ENCODE measurements at regions not wholly inside any gene's neighbourhood (a gene's known extent, or its start where the extent isn't known, plus 50 kb on each side); places are given as distances from the start of the nearest gene placed in this dataset.

- H3K4me1 ChIP-seq (replicated peaks in 1 of 4; ENCODE audit: control insufficient read depth in 3 of 4, insufficient read depth in 4 of 4, low read length in 3 of 4): no peaks in the 10 kb centered on the region
- CTCF ChIA-PET (ENCODE audit: partially characterized antibody): interaction anchor here (0.7 to 1.0 kb wide), 3 partner anchors 14 to 334 kb away, joined by 3 read pairs; no protein-coding TSS in a partner anchor
- FAIRE-seq (no peak), DNase-seq (ENCODE audit: low read depth in 1 of 2, low spot score in 2 of 2) (no peak)
- no peak overlapping the region for H3K4ac ChIP-seq (replicated peaks; ENCODE audit: insufficient read length, low read depth, low read length)
- no peak overlapping the region for H2BK120ac ChIP-seq (replicated peaks; ENCODE audit: low read depth, low read length)
- H3K14ac ChIP-seq (ENCODE audit: insufficient read length): no peak overlapping the region
- no peak overlapping the region for H3K56ac ChIP-seq (replicated peaks; ENCODE audit: insufficient read length, low read depth, low read length)
- no peak overlapping the region for H3K9ac ChIP-seq (replicated peaks in 1 of 4; ENCODE audit: extremely low read depth in 1 of 4, low read depth in 3 of 4, low read length in 3 of 4)
- no peak overlapping the region for H2AFZ ChIP-seq (ENCODE audit: low read length)
- no peaks in the 10 kb centered on the region for H3K79me1 ChIP-seq (ENCODE audit: low read depth, low read length)
- H4K20me1 ChIP-seq (replicated peaks in 1 of 2; ENCODE audit: control insufficient read depth in 1 of 2, insufficient read depth in 2 of 2, low read length in 2 of 2): no peaks in the 10 kb centered on the region
- no peak overlapping the region for H3K4me3 ChIP-seq (ENCODE audit: extremely low read depth in 1 of 4, insufficient read depth in 2 of 4, low read depth in 3 of 4, low read length in 4 of 4)
- no peak overlapping the region for H2BK20ac ChIP-seq (ENCODE audit: low read length)
- no peaks in the 10 kb centered on the region for H3K23me2 ChIP-seq (ENCODE audit: low read depth, low read length)
- no peaks in the 10 kb centered on the region for H3K36me3 ChIP-seq (ENCODE audit: control insufficient read depth in 2 of 4, insufficient read depth in 4 of 4, low read length in 3 of 4)
- peaks cover 0 to 1% (median 0%) of the 10 kb centered on the region in 4 experiments; a peak in 1 of 7 replicates for H3K27me3 ChIP-seq (replicated peaks in 1 of 4; ENCODE audit: control insufficient read depth in 3 of 4, extremely low read depth in 1 of 4, insufficient read depth in 3 of 4, low read length in 3 of 4)
- H3K4me2 ChIP-seq (ENCODE audit: insufficient read depth in 1 of 2, low read depth in 2 of 2, low read length in 2 of 2): no peak overlapping the region
- H2BK5ac ChIP-seq (ENCODE audit: low read depth, low read length): no peak overlapping the region
- no peak overlapping the region for H3K27ac ChIP-seq (ENCODE audit: low read depth, low read length)
- no peak overlapping the region for H3K18ac ChIP-seq (ENCODE audit: extremely low read depth, low read length)
- H2BK12ac ChIP-seq (ENCODE audit: low read depth, low read length): no peak overlapping the region
- H3K23ac ChIP-seq (ENCODE audit: insufficient read length): no peak overlapping the region
- no peak overlapping the region for H4K91ac ChIP-seq (replicated peaks; ENCODE audit: insufficient read length, low read length)
- H2BK15ac ChIP-seq (ENCODE audit: low read length): no peak overlapping the region
- H2AK5ac ChIP-seq (ENCODE audit: low read depth, low read length): no peak overlapping the region
- POLR2A ChIA-PET (ENCODE audit: partially characterized antibody): no interaction called here
- no peaks in the 10 kb centered on the region for H3K79me2 ChIP-seq (ENCODE audit: control insufficient read depth in 1 of 2, insufficient read depth in 2 of 2, low read length in 2 of 2)
- H4K8ac ChIP-seq (ENCODE audit: extremely low read depth, insufficient read depth, low read length): no peak overlapping the region
- no peaks in the 10 kb centered on the region for H3K9me3 ChIP-seq (ENCODE audit: insufficient read depth in 2 of 2, low read depth in 1 of 2, low read length in 1 of 2)
- H4K5ac ChIP-seq (ENCODE audit: insufficient read length, low read depth, low read length): no peak overlapping the region
- TF ChIP-seq MAFK (IDR thresholded peaks at IDR 0.05; ENCODE audit: low read depth, low read length): no peak
- TF ChIP-seq TBP (IDR thresholded peaks at IDR 0.05; ENCODE audit: low read depth, low read length): no peak
- no peak for TF ChIP-seq SP1 (IDR thresholded peaks at IDR 0.05; ENCODE audit: low read depth, low read length)
- TF ChIP-seq NRF1 (IDR thresholded peaks at IDR 0.05; ENCODE audit: low read depth, low read length): no peak
- no peak for TF ChIP-seq CEBPB (IDR thresholded peaks at IDR 0.05; ENCODE audit: low read depth, low read length)
- no peak for TF ChIP-seq SIN3A (conservative IDR thresholded peaks at IDR 0.05 in 1 of 2, IDR thresholded peaks at IDR 0.05 in 1 of 2; ENCODE audit: low read depth in 1 of 2, low read length in 2 of 2)
- no peak for TF ChIP-seq CHD1 (IDR thresholded peaks at IDR 0.05; ENCODE audit: low read depth, low read length)
- no peak for TF ChIP-seq KDM4A (IDR thresholded peaks at IDR 0.05; ENCODE audit: low read depth, low read length, severe bottlenecking)
- no peak for TF ChIP-seq HDAC6 (IDR thresholded peaks at IDR 0.05; ENCODE audit: low read depth, low read length)
- no peak for TF ChIP-seq EGR1 (IDR thresholded peaks at IDR 0.05; ENCODE audit: borderline replicate concordance, low read depth, low read length)
- no peak for TF ChIP-seq CREB1 (IDR thresholded peaks at IDR 0.05)
- TF ChIP-seq SUZ12 (IDR thresholded peaks at IDR 0.05; ENCODE audit: low read length): no peak
- TF ChIP-seq CTCF (IDR thresholded peaks at IDR 0.05; ENCODE audit: control extremely low read depth in 1 of 3, insufficient read depth in 1 of 3, low read depth in 1 of 3, low read length in 3 of 3): no peak
- no peak for TF ChIP-seq SIX5 (IDR thresholded peaks at IDR 0.05; ENCODE audit: low read depth, low read length)
- TF ChIP-seq CBX5 (IDR thresholded peaks at IDR 0.05; ENCODE audit: low read depth, low read length): no peak
Measured at GRCh38 chr13:22099585-22099984, 428.7 kb downstream of the FGF9 start.
